Urothelium cell line (cell line): ENCODE measurements at regions not wholly inside any gene's neighbourhood (a gene's known extent, or its start where the extent isn't known, plus 50 kb on each side); places are given as distances from the start of the nearest gene placed in this dataset.

Source experiments
- DNase-seq: peaks from one replicate; pipeline ENCODE4 v3.0.0; 2011; ENCODE audit warnings: low spot score, mixed read lengths
- FAIRE-seq: peaks from 2 replicates; lab custom pipeline; 2011; peaks lifted over from hg19 to GRCh38; lab: Jason Lieb, UNC

DNA sequence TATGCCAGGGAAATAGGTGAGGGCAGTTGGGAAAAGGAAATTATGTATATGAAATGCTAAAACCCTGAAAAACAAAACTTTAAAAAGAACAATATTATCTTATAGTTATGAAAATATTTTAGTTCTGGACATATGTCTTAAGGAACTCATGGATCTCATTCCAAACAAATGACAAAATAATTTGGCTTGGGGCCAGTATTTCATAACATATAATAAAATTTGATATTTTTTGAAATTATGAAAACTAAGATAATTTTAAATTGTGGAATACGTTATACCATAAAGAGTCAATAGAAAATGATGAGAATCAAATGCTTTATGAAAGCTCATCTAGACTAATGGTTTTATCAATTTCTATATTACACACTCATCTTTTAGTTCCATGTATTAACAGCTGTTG lies 173.8 kb upstream of the DCN start:
- no peak for FAIRE-seq
- DNase-seq: no peak

DNA sequence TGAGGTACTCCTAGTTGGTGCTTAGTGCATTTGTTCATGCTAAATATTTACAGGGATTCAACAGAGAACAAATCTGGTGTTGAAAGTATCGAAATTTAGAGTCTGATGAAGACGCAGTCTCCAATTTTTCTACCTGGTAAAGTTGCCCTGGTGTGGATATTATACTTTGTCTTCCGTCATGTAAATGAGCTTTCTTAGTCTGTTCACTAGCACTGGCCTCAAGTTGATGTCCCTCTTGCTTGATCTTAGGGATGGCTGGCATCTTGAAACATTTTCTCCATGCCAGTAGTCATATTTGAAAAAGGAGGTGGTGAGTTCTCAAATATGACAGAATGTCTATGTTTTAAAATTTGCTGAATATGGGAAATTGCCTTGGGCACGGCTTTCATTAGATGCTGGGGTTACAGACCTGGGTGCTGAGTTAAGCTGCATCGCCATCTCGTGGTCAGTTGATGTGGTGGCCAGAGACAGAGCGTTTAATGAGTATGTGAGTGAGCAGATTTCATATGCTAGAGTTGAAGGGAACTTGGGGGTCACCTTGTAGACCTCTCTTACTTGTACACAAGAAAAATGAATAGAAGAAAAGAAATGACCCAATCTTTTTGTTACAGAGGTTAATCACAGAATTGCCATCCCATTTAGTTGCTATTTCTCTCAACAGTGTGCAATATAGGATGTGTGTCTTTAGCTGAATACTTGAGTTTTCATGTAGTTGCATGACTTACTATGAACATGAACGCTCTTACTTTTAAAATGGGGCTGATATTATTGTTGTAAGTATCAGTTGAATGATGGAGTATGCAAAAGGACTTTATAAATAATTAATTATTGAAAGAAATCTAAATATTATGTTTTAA lies 172.8 kb upstream of the DCN start:
- FAIRE-seq: no peak
- DNase-seq: peak; percentile 51

DNA sequence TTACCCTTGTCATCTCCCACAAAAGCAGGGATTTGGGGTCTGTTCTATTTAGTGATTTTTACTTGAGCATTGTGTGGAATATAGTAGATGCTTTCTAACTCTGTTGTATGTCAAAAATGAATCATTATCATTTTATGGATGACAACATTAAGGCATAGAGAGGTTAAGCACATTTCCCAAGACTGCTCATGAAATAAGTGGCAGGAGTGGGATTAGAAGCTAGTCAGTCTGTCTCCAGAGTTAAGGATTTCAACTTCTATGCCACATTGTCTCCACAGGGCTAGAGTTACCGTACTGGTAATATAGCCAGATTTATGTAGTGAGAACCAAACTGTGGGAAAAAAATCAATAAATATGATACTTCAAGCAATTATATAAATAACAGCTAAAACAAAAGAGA lies 170.6 kb upstream of the DCN start:
- FAIRE-seq: no peak
- DNase-seq: no peak

DNA sequence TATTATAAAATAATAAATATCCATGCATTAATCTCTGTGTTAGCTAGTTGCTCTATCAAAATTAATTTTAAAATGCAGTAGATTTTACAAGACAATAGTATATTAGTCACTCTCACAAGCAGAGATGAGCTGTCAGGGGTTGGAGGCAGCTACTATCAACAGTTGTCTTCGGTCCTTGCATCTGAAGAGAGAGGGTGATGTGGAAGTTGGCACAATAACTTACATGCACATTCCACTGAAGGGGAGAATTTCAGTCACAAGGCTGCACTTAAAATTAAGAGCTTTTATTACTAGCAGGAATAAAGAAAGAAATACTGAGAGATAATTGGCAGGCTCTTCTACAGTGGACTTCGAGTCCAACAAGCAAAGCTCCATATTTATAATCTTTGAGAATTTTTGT lies 166.9 kb upstream of the DCN start:
- FAIRE-seq: no peak
- no peak for DNase-seq

DNA sequence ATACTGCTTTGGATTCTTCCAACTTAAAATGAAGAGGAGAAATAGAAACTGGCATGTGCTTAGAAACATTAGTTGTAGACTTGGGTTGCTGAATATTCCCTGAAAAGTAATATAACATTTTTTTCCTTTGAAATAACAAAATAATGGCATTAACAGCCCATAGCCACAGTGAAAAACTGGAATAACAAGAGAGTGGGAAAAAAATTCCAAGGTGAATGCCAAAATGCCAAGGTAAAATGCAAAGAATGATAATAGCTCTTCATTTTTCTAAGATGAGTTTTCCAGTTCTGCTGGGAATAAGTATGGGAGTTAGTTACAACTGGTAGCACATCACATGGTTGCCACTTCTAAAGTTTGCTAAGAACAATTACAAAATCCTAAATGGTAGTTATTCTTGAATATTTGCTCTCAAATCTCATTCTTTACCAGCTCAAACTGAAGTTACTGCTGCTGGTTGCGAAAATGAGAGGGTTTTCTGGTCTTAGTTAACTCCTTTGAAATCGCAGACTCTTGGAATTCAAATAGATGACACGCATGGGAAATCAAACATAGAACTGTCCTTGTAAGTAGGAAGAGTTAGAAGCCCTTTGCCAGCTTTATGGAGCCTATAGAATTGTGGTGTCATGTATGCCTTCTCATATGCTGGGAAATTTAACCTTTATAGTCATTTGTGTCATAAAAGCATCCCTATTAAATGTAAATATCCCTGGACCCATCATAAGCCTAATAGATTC lies 165.0 kb upstream of the DCN start:
- DNase-seq: no peak
- no peak for FAIRE-seq

DNA sequence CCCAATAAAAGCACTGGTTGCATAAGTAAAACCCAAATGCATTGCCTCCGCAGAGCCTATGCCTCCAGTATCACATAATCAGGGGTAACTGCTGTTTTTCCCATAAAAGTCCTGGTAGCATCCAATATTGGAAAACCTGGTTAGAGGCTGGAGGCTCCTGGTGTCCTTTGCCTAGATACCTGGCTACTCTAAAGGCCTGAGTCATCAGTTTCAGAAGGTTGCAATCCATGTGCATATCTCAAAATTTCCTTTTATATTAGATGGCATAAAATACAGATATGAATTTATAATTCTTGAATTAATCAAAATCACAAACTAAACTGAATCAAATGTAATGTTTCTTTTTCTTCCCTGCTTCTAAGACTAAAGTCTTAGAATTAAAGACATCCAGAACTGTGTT lies 164.2 kb upstream of the DCN start:
- FAIRE-seq: no peak
- no peak for DNase-seq

DNA sequence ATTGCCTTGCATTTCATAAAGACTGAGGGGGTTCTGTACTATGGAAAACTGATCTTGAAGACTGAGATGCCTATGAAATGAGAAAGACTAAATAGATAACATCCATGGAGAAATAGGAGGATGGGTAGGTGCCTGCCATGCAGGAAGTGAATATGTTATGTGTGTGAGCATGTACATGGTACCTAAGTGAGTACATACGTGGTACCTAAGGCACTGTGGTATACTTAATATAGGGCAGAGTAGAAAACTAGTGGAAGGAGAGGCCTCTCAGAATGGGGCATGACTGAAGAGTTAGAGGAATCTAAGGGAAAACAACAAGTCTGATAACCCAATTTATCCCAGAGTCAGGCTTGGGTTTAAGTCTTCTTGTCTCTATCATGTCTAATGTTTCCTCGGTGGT lies 161.8 kb upstream of the DCN start:
- no peak for FAIRE-seq
- DNase-seq: no peak

DNA sequence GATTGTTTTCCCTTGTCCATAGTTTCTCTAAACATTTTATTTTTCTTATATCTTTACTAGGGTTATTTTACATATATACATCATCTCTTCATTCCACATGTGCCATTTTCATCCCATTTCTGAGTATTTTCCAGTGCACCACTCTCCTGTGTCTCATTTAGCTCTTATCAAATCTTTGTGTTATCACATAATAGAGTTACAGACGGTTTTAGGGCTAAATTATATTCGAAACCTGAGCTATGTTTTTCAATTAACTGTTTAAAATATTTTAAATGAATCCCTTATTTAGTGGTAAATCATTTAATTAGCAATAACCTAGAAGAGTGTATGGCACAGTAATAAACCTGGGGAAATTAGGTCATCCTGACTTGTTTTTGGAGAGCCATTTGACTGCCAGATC lies 160.4 kb upstream of the DCN start:
- DNase-seq (no peak), FAIRE-seq (no peak)

DNA sequence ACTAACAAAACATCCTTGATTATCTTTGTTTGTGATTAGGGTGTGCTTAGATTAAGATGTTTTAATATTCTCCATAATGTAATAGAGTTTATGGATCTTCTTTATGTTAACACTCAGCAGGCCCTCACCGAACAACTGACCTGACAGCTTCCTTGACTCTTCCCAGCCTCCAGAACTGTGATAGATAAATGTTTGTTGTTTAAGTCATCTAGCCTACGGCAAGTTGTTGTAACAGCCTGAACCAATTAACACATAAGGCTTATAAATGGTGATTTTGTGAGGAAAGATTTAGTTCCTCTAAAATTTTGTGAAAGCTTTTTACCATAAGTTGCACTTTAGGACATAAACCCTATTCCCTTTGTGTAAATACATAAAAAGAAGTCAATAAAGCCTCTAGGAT lies 156.5 kb upstream of the DCN start:
- DNase-seq (no peak), FAIRE-seq (no peak)

DNA sequence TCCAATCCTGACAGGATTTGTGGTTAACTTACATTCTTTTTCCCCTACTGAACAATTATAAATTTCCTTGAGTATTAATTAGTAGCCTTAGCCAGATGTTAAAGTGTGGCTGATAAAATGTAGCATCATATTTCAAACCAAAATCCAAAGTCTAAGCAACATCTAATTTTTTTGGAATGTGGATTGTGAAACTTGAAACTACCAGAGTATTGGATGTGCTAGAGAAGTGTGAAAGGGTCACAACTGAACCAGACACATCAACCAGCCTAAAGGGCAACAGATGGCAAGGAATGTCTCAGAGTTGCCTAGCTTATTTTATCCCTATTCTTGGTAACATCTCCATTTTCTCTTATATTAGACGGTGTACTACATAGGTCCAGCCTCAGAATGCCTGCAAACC lies 153.1 kb upstream of the DCN start:
- no peak for FAIRE-seq

DNA sequence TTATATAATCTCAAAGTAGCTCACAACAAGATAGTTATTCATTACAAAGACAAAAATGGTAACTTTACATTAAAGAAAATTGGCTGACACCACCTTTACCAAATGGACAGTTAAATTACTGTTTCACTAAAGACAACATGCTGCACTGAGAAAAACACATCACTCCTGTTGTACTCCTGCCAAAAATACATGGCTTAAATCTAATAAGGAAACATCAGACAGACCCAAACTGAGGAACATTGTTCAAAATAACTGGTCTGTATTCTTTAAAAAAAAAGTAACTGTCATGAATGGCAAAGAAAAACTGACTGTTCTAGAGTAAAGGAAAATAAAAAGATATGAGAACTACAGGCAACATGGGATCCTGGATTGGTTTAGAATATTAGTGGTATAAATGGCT lies 151.3 kb upstream of the DCN start:
- no peak for DNase-seq
- FAIRE-seq: no peak

More for the DNA sequence above, 153.1 kb upstream of the DCN start:
- no peak for DNase-seq

DNA sequence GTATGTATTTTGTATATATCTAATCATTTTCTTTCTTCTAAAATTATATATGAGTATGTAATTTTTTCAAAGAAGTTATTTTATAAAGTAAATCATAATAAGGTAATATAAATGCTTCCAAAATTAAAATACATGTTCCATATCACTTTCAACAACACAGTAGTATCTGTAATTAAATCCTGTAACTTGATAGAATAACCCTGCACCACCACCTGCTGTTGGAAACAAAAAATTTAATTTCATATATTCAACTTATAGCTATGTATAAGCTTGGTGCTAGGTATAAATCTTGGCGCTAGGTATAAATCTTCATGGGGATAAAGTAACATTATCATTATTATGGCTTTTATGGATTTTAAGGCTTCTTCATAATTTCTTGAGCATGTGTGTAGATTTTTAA lies 149.7 kb upstream of the DCN start:
- FAIRE-seq (no peak), DNase-seq (no peak)

DNA sequence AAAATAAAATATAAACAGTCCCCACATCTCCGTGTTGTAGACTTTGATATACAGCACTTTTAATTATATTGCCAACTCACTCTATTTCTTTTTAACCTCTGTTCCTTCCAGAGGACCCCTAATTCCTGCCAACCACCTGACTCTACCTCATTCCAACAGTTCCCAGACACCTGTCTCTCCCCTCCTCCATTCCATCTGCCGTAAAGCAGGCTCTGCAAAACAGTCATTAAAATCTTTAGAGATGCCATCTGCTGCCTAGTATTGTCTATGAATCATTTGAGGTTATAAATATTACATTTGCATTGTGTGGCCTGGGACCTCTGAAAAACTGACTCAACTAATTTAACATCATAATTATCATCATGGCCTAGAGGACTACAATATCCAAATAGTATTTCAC lies 148.8 kb upstream of the DCN start:
- no peak for FAIRE-seq
- DNase-seq: no peak

DNA sequence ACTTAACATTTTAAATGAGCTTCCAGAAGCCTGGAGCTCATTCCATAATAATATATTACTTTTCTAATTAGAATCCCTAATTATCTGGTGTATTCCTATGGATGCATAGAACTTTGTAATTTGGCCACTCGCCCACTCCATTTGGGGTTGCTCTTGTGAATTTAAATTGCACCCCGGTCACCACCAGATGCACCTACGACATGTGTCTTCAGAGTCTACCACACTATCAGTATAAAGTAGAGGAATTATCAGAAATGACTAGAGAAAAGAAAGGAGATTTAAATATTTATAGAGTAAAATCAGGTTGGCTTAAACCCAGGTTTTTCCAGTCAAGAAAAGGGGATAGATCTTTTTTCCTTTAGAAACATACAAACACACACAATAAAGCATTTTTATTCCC lies 145.8 kb upstream of the DCN start:
- FAIRE-seq: no peak

DNA sequence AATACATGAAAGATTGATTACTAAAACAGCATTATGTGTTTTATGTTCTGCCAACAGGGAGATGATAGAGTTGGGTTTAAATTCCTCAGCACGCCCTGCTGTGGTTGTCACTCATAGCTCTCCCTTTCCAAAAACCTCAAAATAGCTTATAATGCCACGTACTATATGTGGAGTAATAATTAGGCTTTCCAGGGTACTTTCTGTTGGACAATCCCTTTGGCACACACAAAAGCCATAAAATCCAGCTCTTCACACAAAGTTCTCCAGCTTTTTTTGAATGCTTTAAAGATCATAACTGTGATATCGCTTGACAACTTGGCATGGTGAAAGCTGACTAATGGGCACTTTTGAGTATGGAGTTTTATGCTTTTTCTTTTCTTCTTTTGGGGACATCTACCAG lies 145.3 kb upstream of the DCN start:
- FAIRE-seq (no peak), DNase-seq (no peak)

More for the DNA sequence above, 145.8 kb upstream of the DCN start:
- no peak for DNase-seq

DNA sequence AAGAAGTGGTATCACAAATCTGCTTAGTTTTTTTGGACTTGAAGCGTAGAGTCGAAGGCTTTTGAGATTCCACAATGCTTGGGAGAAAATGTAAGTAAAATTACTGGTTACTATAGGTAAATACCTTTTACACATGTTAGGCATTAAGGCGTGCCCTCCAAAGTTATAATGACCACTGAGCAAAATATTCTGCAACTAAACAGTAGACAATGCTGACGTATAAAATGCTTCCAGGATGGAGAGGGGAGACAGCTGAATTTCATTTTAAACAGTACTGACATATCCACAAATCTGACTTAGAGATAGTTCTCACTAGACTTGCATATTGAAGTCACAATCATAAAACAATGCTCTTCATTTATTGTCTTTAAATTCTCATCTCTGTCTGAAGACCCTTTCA lies 144.5 kb upstream of the DCN start:
- FAIRE-seq (no peak), DNase-seq (no peak)

DNA sequence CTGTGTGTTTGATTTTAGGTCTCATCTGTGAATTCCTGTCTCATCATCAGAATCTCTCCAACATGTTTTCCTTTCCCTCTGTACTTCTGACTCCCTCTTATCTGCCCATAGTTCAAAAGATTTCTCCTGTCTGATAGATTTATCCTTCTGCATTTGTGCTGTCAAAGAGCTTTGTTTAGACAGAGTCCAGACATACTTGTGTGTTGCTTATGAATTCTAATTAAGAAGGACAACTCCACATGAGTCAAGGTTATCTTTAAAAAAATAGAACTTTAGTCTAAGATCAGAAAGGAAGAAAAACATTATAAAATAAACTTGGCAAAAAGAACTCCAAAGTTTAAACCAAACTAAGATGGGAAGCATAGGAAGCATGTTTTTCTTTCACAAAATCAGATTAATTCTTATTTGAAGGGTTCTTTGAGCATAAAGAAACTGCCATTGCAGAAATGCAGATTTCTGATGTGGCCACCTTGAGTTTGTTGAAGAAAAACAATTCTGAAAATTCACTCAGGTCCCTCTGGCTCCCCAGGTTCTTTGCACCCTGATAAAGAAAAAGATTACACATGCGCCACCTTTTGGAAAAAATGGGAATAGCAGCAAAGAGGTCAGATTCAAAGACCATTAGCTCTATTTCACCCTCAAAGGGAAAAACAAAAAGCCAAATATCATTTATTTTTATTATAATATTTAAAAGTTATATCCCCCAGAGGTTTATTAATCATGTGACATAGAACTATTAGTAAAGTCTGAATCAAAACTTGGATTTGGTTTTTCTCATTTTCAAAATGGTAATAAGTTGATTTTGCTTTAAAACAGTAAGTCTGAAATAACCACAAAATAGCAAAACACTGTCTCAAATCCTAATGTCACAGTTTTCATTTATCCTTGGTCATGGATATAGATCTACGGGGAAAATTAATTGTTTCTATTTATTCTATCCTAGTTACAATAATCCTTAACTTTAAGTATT lies 143.7 kb upstream of the DCN start:
- DNase-seq (peak; percentile 11), FAIRE-seq (no peak)

DNA sequence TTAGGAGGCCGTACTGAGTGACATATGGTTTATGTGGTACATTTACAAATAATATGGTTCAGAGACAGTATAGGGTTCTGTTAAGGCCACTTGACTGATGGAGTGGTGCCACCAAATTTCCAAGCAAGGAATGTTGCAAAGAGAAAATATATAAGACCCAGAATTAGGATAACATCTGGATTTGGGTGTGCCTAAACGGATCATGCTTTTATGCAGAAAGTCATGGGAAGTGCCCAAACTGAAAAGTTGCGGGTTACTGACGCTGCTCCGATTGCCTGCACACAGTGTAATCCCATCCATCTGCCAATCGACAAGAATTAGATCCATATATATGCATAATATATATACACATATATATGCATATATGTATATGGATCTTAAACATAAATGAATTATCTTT lies 138.4 kb upstream of the DCN start:
- no peak for FAIRE-seq
- no peak for DNase-seq

DNA sequence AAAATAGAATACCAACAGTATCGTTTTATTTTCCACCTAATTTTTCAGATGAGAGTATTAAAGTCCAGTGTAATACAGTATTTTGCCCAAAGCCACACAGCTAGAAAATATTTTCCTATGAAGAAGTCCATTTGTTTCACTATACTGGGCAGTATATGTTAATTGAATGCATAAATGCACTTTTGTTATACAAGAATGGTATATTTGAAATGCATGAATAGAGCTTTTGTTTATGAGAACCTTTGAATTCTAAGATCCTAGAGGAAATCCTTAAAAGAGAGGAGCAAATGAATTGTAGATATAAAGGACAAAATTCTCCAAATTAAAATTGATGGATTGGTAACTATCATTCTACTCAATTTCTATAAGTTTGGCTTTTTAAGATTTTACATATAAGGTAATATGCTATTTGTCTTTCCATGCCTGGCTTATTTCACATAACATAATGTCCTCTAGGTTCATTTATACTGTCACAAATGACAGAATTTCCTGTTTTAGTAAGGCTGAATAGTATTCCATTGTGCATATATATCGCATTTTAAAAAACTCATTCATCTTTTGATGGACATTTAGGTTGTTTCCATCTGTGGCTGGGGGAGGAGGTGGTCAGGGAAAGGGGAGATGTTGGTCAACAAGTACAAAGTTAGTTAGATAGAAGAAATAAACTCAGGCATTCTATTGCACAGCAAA lies 136.6 kb upstream of the DCN start:
- no peak for FAIRE-seq
- no peak for DNase-seq

DNA sequence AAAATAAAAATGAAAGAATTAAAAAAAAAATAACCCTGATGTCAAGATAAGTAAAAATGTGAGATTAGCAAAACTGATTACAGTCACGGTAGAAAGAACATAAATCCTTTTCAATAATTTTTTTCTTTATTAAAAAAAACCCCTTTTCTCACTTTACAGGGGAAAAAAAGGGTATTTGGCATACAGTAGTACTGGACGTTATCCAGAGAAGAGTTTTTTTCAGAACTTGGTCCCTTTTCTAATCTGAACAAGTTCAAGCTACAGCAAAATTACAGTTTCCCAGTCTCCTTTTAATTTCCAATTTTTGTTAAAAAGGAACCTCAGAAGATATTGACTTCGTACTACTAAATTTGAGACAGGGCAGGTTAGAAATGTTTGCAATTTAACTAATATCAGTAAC lies 134.7 kb upstream of the DCN start:
- no peak for DNase-seq
- no peak for FAIRE-seq

DNA sequence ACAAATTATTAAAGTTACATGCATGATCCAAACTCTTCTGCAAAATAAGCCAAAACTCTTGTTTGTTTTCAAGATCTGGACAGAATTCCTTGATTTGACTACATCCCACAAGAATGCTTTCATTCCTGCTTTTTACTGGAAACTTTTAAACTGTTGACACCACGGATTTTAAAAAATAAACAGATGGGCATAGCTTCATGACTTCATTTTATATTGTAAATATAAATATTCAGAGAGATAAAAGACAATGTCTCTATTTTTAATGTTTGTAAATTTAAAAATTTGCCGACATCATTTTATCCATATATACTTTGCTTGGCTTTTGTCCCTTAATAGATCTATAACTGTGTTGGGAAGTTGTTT lies 134.3 kb upstream of the DCN start:
- FAIRE-seq: no peak
- no peak for DNase-seq
